ENCODE measurements at regions not wholly inside any gene's neighbourhood (a gene's known extent, or its start where the extent isn't known, plus 50 kb on each side); places are given as distances from the start of the nearest gene placed in this dataset.

DNA sequence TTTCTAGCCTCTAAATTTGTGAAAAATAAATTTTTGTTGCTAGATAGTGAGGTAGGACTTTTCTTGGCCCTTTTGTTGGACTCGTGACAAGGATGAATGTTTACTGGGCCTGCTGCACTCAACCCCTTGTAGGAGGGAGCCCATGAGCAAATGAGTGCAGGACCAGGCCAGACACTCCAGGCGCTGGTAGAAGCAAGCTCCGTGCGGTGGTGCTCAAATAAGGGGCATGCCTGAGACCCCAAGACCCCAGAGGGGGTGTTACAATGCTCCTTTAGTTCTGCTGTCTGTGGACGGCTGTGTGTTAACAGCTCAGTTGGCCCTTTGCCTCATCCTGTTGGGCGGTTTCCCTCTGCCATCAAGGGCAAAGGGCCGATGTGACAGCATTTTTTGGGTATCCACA, 1195.3 kb upstream of the PHF14 start:
- Histone ChIP-seq H3K27ac (ENCODE audit: low read depth, low read length) (no peak overlapping the region), H3K4me3 (ENCODE audit: low read depth, low read length) (no peak overlapping the region), H3K36me3 (ENCODE audit: control insufficient read depth, insufficient read depth, low read length) (no peaks in the 10 kb centered on the region), H3K9me3 (ENCODE audit: control insufficient read depth, insufficient read depth, low read length) (no peaks in the 10 kb centered on the region), H3K4me1 (ENCODE audit: control insufficient read depth, insufficient read depth, low read length) (no peaks in the 10 kb centered on the region), H3K27me3 (ENCODE audit: control insufficient read depth, insufficient read depth, low read length) (no peaks in the 10 kb centered on the region)
- DNase-seq (ENCODE audit: low read depth in 4 of 6, low spot score in 6 of 6), result no peak
- WGBS (ENCODE audit: insufficient coverage), result 92% methylated on average over 7 of the region's 7 CpGs

DNA sequence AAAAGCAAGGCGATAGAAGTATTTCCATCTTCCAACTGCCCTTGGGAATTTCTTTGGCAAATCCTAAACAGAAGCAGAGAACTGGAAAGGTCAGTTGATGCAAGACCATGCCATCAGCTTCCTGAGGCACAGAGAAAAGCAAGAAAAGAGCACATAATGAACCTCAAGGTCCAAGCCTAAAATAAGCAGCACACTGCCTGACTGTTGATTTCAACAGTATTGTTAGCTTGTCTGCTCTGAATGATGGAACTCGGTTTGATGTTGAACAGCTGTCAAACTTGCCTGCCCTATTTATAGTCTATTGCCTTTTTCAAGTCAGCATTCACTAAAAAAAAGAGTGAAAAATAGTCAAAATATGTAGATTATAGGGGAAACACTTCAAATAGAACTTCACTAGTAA, 1192.0 kb upstream of the PHF14 start:
- no peaks in the 10 kb centered on the region for H3K36me3 ChIP-seq (ENCODE audit: control insufficient read depth, insufficient read depth, low read length)
- no peaks in the 10 kb centered on the region for H3K4me1 ChIP-seq (ENCODE audit: control insufficient read depth, insufficient read depth, low read length)
- WGBS (ENCODE audit: insufficient coverage), result 57% methylated on average over 1 of the region's 2 CpGs
- DNase-seq (ENCODE audit: low read depth in 4 of 6, low spot score in 6 of 6), result no peak
- H3K27ac ChIP-seq (ENCODE audit: low read depth, low read length), result no peak overlapping the region
- H3K4me3 ChIP-seq (ENCODE audit: low read depth, low read length), result no peak overlapping the region
- H3K9me3 ChIP-seq (ENCODE audit: control insufficient read depth, insufficient read depth, low read length), result no peaks in the 10 kb centered on the region
- no peaks in the 10 kb centered on the region for H3K27me3 ChIP-seq (ENCODE audit: control insufficient read depth, insufficient read depth, low read length)

DNA sequence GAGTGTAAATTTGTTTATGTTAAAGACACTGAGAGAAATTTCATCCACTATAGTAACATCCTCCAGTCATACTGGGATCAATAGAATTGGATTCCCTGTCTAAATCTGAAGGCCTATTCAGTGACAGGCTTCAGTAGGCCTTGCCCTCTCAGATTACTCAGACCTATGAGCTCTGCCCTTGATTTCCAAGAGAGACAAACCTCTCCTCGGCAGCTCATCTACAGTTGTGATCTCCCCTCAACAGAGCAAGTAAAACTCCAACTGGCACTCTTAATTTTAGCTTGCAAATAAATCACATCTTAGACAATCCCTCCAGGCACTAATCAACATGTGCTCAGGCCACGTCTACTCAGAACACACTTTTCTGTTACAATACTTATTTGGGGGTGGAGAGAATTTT, 1191.4 kb upstream of the PHF14 start:
- no peaks in the 10 kb centered on the region for H3K4me1 ChIP-seq (ENCODE audit: control insufficient read depth, insufficient read depth, low read length)
- H3K9me3 ChIP-seq (ENCODE audit: control insufficient read depth, insufficient read depth, low read length), result no peaks in the 10 kb centered on the region
- H3K27ac ChIP-seq (ENCODE audit: low read depth, low read length), result no peak overlapping the region
- no peak for DNase-seq (ENCODE audit: low read depth in 4 of 6, low spot score in 6 of 6)
- no peaks in the 10 kb centered on the region for H3K36me3 ChIP-seq (ENCODE audit: control insufficient read depth, insufficient read depth, low read length)
- no peak overlapping the region for H3K4me3 ChIP-seq (ENCODE audit: low read depth, low read length)
- 55% methylated on average over 1 of the region's 2 CpGs for WGBS (ENCODE audit: insufficient coverage)
- no peaks in the 10 kb centered on the region for H3K27me3 ChIP-seq (ENCODE audit: control insufficient read depth, insufficient read depth, low read length)

DNA sequence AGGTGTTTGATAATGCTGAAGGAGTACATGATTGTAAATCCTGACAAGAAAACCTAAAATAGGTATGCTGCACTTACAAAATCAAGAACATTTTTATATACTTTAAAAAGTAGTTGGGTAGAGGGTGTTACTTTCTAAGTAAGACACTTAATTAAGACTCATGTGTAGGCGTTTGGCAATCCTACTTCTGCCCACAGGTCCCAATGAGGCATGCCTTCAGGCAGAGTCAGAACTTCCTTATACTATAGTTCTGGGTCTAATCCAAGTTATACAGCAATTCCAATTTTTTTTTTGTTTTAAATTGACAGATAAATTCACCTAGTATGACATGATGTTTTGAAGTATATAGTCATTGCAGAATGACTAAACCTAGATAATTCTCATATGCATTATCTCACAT, 1188.5 kb upstream of the PHF14 start:
- WGBS (ENCODE audit: insufficient coverage), result no CpG with 5 or more reads among the region's 1 CpG

DNA sequence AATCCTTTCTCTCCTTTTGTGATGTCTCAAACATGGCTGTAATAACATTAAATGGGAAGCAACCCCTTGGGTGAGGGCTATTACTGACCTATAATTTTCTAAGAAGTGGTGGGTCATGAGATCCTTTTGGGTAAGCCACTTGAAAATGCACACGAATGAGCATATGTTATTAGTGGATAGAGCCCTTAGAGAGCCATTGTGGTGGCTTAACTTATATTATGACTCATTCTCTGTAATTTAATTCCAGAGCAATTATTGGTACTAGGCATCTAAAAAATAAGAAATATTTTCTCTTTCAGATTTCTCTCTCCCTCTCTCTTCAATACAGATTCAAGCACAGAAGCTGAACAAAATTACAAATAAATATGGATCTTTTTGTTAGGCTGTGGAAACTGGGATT, 1177.4 kb upstream of the PHF14 start:
- Histone ChIP-seq H3K36me3 (ENCODE audit: control insufficient read depth, insufficient read depth, low read length) (no peaks in the 10 kb centered on the region), H3K4me3 (ENCODE audit: low read depth, low read length) (no peak overlapping the region), H3K27me3 (ENCODE audit: control insufficient read depth, insufficient read depth, low read length) (no peaks in the 10 kb centered on the region), H3K4me1 (ENCODE audit: control insufficient read depth, insufficient read depth, low read length) (no peaks in the 10 kb centered on the region), H3K27ac (ENCODE audit: low read depth, low read length) (no peak overlapping the region), H3K9me3 (ENCODE audit: control insufficient read depth, insufficient read depth, low read length) (no peaks in the 10 kb centered on the region)
- peak in 1 of 6 donors; percentile 54 for DNase-seq (ENCODE audit: low read depth in 4 of 6, low spot score in 6 of 6)
- no CpG with 5 or more reads among the region's 1 CpG for WGBS (ENCODE audit: insufficient coverage)

More for the DNA sequence above, 1188.5 kb upstream of the PHF14 start:
- DNase-seq (ENCODE audit: low read depth in 4 of 6, low spot score in 6 of 6), result no peak
- H3K9me3 ChIP-seq (ENCODE audit: control insufficient read depth, insufficient read depth, low read length), result no peaks in the 10 kb centered on the region
- no peak overlapping the region for H3K27ac ChIP-seq (ENCODE audit: low read depth, low read length)
- no peaks in the 10 kb centered on the region for H3K4me1 ChIP-seq (ENCODE audit: control insufficient read depth, insufficient read depth, low read length)
- H3K4me3 ChIP-seq (ENCODE audit: low read depth, low read length), result no peak overlapping the region
- H3K27me3 ChIP-seq (ENCODE audit: control insufficient read depth, insufficient read depth, low read length), result no peaks in the 10 kb centered on the region
- no peaks in the 10 kb centered on the region for H3K36me3 ChIP-seq (ENCODE audit: control insufficient read depth, insufficient read depth, low read length)

DNA sequence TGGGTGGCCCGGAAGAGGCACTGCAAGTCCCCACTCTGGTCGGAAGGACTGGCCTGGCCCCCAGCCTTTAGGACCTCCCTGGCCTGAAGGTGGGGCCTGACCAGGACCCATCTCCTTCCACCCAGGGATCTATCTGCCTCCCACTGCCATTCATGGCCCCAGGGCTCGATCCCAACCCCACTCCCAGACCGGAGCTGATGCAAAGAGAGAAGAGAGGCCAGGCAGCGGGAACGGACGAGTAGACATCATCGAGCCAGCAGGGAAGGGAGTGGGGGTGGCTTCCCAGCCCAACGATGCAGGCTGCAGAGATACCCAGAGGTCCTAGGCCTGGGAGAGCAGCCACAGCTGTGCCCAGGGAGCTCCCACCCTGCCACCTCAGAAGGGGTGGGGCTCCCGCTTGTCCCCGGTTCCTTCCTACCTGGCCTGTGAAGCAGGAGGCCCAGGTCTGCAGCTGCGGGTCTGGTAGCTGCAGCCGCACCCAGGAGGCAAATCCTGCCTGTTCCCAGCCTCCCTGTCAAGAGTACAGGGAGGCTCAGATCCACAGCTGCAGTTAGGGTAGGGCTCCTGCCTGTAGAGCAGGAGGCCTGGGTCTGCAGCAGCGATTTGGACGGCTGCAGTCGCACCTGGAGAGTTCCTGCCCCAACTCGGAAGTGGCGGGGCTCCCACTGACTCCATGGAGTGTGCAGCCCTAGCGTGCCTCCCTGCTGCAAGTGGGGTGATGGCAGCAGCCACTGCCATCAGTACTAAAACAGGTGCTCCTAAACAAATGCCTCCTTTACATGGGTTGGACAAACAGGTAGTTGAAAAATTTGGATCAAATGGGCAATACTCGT, 1151.0 kb upstream of the PHF14 start:
- Histone ChIP-seq H3K27ac (ENCODE audit: low read depth, low read length) (no peak overlapping the region), H3K36me3 (ENCODE audit: control insufficient read depth, insufficient read depth, low read length) (no peaks in the 10 kb centered on the region), H3K4me1 (ENCODE audit: control insufficient read depth, insufficient read depth, low read length) (no peaks in the 10 kb centered on the region), H3K27me3 (ENCODE audit: control insufficient read depth, insufficient read depth, low read length) (no peaks in the 10 kb centered on the region), H3K4me3 (ENCODE audit: low read depth, low read length) (no peak overlapping the region), H3K9me3 (ENCODE audit: control insufficient read depth, insufficient read depth, low read length) (peaks cover 2% of the 10 kb centered on the region)
- 84% methylated on average over 17 of the region's 20 CpGs for WGBS (ENCODE audit: insufficient coverage)
- no peak for DNase-seq (ENCODE audit: low read depth in 4 of 6, low spot score in 6 of 6)

DNA sequence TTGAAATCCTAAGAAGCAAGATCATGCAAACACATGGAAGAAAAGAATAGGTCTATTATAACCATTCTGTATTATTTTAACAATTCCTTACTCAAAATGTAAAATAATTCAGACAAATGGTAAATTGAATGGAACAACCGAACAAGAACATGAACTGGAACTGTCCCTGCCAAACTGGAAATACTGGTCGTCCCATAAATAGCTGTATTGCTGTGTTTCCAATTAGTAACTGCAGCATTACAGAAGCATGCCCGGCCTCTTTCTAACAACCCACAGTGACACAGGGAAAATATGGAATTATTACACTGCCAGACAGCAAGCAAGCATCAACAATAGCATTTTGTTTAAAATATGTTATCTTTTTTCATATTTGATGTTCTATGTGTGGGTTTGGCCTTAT, 1138.5 kb upstream of the PHF14 start:
- Histone ChIP-seq H3K4me1 (ENCODE audit: control insufficient read depth, insufficient read depth, low read length) (no peaks in the 10 kb centered on the region), H3K27ac (ENCODE audit: low read depth, low read length) (no peak overlapping the region), H3K4me3 (ENCODE audit: low read depth, low read length) (no peak overlapping the region), H3K9me3 (ENCODE audit: control insufficient read depth, insufficient read depth, low read length) (no peaks in the 10 kb centered on the region), H3K36me3 (ENCODE audit: control insufficient read depth, insufficient read depth, low read length) (no peaks in the 10 kb centered on the region), H3K27me3 (ENCODE audit: control insufficient read depth, insufficient read depth, low read length) (no peaks in the 10 kb centered on the region)
- DNase-seq (ENCODE audit: low read depth in 4 of 6, low spot score in 6 of 6), result no peak
- 100% methylated on average over 1 of the region's 3 CpGs for WGBS (ENCODE audit: insufficient coverage)

DNA sequence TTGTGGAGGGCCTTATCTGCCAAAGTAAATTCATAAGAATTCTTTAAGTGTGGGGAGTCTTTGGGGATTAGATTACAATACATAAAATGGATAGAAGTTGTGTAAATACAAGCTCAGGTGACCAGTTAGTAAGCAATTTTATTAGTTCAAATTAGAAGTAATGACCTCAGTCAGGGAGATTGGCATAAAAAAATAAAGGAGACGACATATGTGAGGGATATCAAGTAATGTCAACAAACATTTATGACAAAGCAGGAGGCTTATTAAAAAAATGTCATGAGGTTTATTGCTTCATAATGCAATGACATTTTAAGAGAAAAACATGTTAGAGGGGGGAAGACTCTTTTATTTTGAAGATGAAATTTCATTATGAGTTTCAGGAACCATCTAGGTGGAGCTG, 1137.0 kb upstream of the PHF14 start:
- DNase-seq (ENCODE audit: low read depth in 4 of 6, low spot score in 6 of 6), result no peak
- Histone ChIP-seq H3K27ac (ENCODE audit: low read depth, low read length) (no peak overlapping the region), H3K9me3 (ENCODE audit: control insufficient read depth, insufficient read depth, low read length) (no peaks in the 10 kb centered on the region), H3K36me3 (ENCODE audit: control insufficient read depth, insufficient read depth, low read length) (no peaks in the 10 kb centered on the region), H3K4me1 (ENCODE audit: control insufficient read depth, insufficient read depth, low read length) (no peaks in the 10 kb centered on the region), H3K4me3 (ENCODE audit: low read depth, low read length) (no peak overlapping the region), H3K27me3 (ENCODE audit: control insufficient read depth, insufficient read depth, low read length) (no peaks in the 10 kb centered on the region)
- WGBS (ENCODE audit: insufficient coverage), result no CpG with 5 or more reads among the region's 1 CpG

DNA sequence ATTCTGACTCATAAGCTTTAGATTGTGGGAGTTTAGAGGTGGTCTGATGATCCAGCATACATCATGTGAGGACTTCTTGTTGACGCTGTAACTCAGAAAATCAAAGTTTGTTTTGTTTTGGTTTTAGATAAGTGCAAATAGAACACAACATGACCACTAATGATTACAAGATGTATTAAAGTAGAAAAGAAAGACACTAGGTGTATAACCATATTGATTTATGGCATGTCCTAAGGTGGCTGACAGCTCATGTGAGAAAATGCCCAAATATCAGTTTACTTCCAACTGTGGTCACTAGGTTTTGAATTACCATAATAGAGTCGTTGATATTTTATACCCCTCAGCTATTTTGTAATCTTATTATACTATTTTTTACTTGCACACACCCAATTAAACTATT, 1131.4 kb upstream of the PHF14 start:
- no CpG with 5 or more reads among the region's 2 CpGs for WGBS (ENCODE audit: insufficient coverage)
- Histone ChIP-seq H3K4me3 (ENCODE audit: low read depth, low read length) (no peak overlapping the region), H3K36me3 (ENCODE audit: control insufficient read depth, insufficient read depth, low read length) (no peaks in the 10 kb centered on the region), H3K27me3 (ENCODE audit: control insufficient read depth, insufficient read depth, low read length) (no peaks in the 10 kb centered on the region), H3K4me1 (ENCODE audit: control insufficient read depth, insufficient read depth, low read length) (no peaks in the 10 kb centered on the region), H3K9me3 (ENCODE audit: control insufficient read depth, insufficient read depth, low read length) (no peaks in the 10 kb centered on the region), H3K27ac (ENCODE audit: low read depth, low read length) (no peak overlapping the region)
- no peak for DNase-seq (ENCODE audit: low read depth in 4 of 6, low spot score in 6 of 6)

DNA sequence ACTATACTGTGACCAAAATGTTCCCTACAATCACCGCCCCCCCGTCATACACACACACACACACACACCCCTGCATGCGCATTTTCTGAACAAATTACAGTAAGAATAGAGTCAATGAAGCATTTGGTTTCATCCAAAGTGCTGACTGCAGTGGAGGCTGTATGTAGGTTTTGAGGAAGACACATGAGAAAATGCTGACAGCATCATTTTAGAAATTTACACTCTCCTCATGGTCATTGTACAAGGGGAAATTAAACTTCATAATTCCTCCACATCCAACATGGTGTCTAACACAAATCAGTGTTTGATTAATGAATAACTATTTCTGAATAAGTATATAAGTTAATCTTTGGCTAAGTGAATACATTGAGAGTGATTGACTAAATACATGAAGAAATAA, 1126.8 kb upstream of the PHF14 start:
- DNase-seq (ENCODE audit: low read depth in 4 of 6, low spot score in 6 of 6), result no peak
- no peaks in the 10 kb centered on the region for H3K36me3 ChIP-seq (ENCODE audit: control insufficient read depth, insufficient read depth, low read length)
- H3K27ac ChIP-seq (ENCODE audit: low read depth, low read length), result no peak overlapping the region
- H3K4me3 ChIP-seq (ENCODE audit: low read depth, low read length), result no peak overlapping the region
- no peaks in the 10 kb centered on the region for H3K9me3 ChIP-seq (ENCODE audit: control insufficient read depth, insufficient read depth, low read length)
- H3K4me1 ChIP-seq (ENCODE audit: control insufficient read depth, insufficient read depth, low read length), result no peaks in the 10 kb centered on the region
- no CpG with 5 or more reads among the region's 3 CpGs for WGBS (ENCODE audit: insufficient coverage)
- no peaks in the 10 kb centered on the region for H3K27me3 ChIP-seq (ENCODE audit: control insufficient read depth, insufficient read depth, low read length)
